K562 (cell line): ENCODE measurements at regions not wholly inside any gene's neighbourhood (a gene's known extent, or its start where the extent isn't known, plus 50 kb on each side); places are given as distances from the start of the nearest gene placed in this dataset.

Experiments
- CBFA2T2 ChIP-seq: fragments of 450-650 bp; conservative IDR thresholded peaks from 2 replicates; pipeline ENCODE4 v1.6.1; 2017; ENCODE audit warnings: mild to moderate bottlenecking
- CREM ChIP-seq: IDR thresholded peaks from 2 replicates; pipeline ENCODE4 v1.6.1; 2014; ENCODE audit warnings: antibody characterized with exemption, low read depth
- FOXK2 ChIP-seq, 2 experiments: fragments of 450-650 bp; IDR thresholded peaks in 1 of 2; conservative IDR thresholded peaks in 1 of 2; 2 replicates each; pipeline ENCODE4 v1.6.1; 2016; ENCODE audit warnings: low read depth in 2 of 2, mild to moderate bottlenecking in 1 of 2
- MAZ ChIP-seq, 2 experiments: fragments of 450-650 bp in 1 of 2; sonication (generic) in 1 of 2; formaldehyde crosslinking; IDR thresholded peaks in 1 of 2; conservative IDR thresholded peaks in 1 of 2; 2 replicates each; pipeline versions ENCODE4 v1.4.0 to v1.5.0; 2020; ENCODE audit warnings: mild to moderate bottlenecking in 1 of 2, missing genetic modification reagents in 1 of 2
- RBM22 ChIP-seq: fragments of 200-400 bp; formaldehyde crosslinking; IDR thresholded peaks from 2 replicates; pipeline ENCODE4 v1.6.1; 2018; ENCODE audit warnings: low read length, low read depth; ENCODE audit not compliant: poor library complexity, severe bottlenecking
- RCOR1 ChIP-seq, 2 experiments: IDR thresholded peaks; 2 replicates each; pipeline ENCODE4 v1.6.1; 2012; ENCODE audit warnings: low read depth in 2 of 2, low read length in 2 of 2, borderline replicate concordance in 1 of 2, improper control_type of control experiment in 1 of 2
- TBP ChIP-seq: optimal IDR thresholded peaks from 2 replicates; pipeline ENCODE3; 2011; ENCODE audit warnings: low read depth, low read length, improper control_type of control experiment
- TOE1 ChIP-seq, 2 experiments: fragments of 450-650 bp in 1 of 2; sonication (generic) in 1 of 2; formaldehyde crosslinking in 1 of 2; IDR thresholded peaks; 2 replicates each; pipeline versions ENCODE4 v1.7.1 to v1.8.0; 2016 to 2022; ENCODE audit warnings: borderline replicate concordance in 2 of 2, mild to moderate bottlenecking in 2 of 2, antibody characterized with exemption in 1 of 2, inconsistent platforms in 1 of 2, low read depth in 1 of 2, missing genetic modification reagents in 1 of 2, moderate library complexity in 1 of 2
- YY1 ChIP-seq, 3 experiments: IDR thresholded peaks; 2 replicates each; pipeline ENCODE4 v1.6.1; 2011; ENCODE audit warnings: low read length in 2 of 3, mild to moderate bottlenecking in 2 of 3, moderate library complexity in 2 of 3, borderline replicate concordance in 1 of 3, control low read depth in 1 of 3, low read depth in 1 of 3; ENCODE audit not compliant: insufficient read depth in 3 of 3, insufficient replicate concordance in 2 of 3, control insufficient read depth in 1 of 3, insufficient read length in 1 of 3; ENCODE audit errors: extremely low read depth in 1 of 3
- TF ChIP-seq, protein P1 (sequence below): fragments of 450-650 bp; IDR thresholded peaks from 2 replicates; pipeline ENCODE4 v1.6.1; 2016; ENCODE audit warnings: mild to moderate bottlenecking, moderate library complexity
- TF ChIP-seq, protein P2 (sequence below): sonication (generic); formaldehyde crosslinking; IDR thresholded peaks from 2 replicates; pipeline ENCODE4 v1.8.1; 2023; ENCODE audit warnings: mild to moderate bottlenecking, missing genetic modification reagents

DNA sequence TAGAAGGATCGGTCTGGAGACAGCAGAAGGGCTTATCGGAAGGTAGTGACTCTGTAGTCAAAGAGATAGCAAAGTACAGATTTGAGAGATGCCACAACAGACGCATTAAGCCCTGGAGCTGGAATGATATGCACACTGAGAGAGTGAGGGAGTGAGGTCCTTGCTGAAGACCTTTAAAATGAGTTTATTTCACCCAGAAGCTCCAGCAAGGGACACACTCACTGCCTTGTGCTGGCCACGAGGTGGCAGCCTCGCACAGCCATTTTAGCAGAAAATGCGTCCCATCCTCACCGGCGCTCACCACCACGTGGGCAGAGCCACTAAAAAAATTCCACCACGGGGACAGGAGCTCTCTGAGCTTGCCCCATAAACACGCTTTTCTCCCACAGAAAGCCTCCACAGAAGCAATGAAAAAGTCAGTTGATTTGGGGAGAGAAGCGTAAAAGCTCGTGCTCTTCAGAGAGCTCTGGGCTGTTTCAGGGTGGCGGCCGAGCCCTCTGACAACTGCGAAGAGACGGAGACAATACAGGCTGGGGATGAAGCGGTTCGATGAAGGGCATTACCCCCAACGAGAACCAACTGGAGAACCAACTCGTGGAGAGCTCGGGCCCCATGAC lies 163.0 kb upstream of the KLF14 start (continued):
- TF ChIP-seq, protein P1, sequence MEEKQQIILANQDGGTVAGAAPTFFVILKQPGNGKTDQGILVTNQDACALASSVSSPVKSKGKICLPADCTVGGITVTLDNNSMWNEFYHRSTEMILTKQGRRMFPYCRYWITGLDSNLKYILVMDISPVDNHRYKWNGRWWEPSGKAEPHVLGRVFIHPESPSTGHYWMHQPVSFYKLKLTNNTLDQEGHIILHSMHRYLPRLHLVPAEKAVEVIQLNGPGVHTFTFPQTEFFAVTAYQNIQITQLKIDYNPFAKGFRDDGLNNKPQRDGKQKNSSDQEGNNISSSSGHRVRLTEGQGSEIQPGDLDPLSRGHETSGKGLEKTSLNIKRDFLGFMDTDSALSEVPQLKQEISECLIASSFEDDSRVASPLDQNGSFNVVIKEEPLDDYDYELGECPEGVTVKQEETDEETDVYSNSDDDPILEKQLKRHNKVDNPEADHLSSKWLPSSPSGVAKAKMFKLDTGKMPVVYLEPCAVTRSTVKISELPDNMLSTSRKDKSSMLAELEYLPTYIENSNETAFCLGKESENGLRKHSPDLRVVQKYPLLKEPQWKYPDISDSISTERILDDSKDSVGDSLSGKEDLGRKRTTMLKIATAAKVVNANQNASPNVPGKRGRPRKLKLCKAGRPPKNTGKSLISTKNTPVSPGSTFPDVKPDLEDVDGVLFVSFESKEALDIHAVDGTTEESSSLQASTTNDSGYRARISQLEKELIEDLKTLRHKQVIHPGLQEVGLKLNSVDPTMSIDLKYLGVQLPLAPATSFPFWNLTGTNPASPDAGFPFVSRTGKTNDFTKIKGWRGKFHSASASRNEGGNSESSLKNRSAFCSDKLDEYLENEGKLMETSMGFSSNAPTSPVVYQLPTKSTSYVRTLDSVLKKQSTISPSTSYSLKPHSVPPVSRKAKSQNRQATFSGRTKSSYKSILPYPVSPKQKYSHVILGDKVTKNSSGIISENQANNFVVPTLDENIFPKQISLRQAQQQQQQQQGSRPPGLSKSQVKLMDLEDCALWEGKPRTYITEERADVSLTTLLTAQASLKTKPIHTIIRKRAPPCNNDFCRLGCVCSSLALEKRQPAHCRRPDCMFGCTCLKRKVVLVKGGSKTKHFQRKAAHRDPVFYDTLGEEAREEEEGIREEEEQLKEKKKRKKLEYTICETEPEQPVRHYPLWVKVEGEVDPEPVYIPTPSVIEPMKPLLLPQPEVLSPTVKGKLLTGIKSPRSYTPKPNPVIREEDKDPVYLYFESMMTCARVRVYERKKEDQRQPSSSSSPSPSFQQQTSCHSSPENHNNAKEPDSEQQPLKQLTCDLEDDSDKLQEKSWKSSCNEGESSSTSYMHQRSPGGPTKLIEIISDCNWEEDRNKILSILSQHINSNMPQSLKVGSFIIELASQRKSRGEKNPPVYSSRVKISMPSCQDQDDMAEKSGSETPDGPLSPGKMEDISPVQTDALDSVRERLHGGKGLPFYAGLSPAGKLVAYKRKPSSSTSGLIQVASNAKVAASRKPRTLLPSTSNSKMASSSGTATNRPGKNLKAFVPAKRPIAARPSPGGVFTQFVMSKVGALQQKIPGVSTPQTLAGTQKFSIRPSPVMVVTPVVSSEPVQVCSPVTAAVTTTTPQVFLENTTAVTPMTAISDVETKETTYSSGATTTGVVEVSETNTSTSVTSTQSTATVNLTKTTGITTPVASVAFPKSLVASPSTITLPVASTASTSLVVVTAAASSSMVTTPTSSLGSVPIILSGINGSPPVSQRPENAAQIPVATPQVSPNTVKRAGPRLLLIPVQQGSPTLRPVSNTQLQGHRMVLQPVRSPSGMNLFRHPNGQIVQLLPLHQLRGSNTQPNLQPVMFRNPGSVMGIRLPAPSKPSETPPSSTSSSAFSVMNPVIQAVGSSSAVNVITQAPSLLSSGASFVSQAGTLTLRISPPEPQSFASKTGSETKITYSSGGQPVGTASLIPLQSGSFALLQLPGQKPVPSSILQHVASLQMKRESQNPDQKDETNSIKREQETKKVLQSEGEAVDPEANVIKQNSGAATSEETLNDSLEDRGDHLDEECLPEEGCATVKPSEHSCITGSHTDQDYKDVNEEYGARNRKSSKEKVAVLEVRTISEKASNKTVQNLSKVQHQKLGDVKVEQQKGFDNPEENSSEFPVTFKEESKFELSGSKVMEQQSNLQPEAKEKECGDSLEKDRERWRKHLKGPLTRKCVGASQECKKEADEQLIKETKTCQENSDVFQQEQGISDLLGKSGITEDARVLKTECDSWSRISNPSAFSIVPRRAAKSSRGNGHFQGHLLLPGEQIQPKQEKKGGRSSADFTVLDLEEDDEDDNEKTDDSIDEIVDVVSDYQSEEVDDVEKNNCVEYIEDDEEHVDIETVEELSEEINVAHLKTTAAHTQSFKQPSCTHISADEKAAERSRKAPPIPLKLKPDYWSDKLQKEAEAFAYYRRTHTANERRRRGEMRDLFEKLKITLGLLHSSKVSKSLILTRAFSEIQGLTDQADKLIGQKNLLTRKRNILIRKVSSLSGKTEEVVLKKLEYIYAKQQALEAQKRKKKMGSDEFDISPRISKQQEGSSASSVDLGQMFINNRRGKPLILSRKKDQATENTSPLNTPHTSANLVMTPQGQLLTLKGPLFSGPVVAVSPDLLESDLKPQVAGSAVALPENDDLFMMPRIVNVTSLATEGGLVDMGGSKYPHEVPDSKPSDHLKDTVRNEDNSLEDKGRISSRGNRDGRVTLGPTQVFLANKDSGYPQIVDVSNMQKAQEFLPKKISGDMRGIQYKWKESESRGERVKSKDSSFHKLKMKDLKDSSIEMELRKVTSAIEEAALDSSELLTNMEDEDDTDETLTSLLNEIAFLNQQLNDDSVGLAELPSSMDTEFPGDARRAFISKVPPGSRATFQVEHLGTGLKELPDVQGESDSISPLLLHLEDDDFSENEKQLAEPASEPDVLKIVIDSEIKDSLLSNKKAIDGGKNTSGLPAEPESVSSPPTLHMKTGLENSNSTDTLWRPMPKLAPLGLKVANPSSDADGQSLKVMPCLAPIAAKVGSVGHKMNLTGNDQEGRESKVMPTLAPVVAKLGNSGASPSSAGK = peak; percentile 81
- TF ChIP-seq CREM (peak; percentile 60; the same call in 1 of the 2 replicates), TBP (peak; percentile 54), MAZ (CRISPR knock-in tag; conservative IDR thresholded peaks at IDR 0.05 in 1 of 2, IDR thresholded peaks at IDR 0.05 in 1 of 2) (peak in 1 of 2 experiments; percentile 38; a peak in 1 of 4 replicates), CBFA2T2 (peak; percentile 41), RCOR1 (IDR thresholded peaks at IDR 0.05; ENCODE audit: borderline replicate concordance in 1 of 2, low read depth in 2 of 2, low read length in 2 of 2) (peak; percentile 45 to 79; a peak in 2 of 4 replicates), RBM22 (peak; percentile 10), FOXK2 (conservative IDR thresholded peaks at IDR 0.05 in 1 of 2, IDR thresholded peaks at IDR 0.05 in 1 of 2; ENCODE audit: low read depth in 2 of 2) (0 out of 4 replicates have a peak, but pooled peaks of 1 of the 2 experiments have one; percentile 22), YY1 (IDR thresholded peaks at IDR 0.05; ENCODE audit: borderline replicate concordance in 1 of 3, control insufficient read depth in 1 of 3, extremely low read depth in 1 of 3, insufficient read depth in 3 of 3, insufficient read length in 1 of 3, insufficient replicate concordance in 2 of 3, low read depth in 1 of 3, low read length in 2 of 3) (peak in 2 of 3 experiments; percentile 66), TOE1 (IDR thresholded peaks at IDR 0.05; ENCODE audit: borderline replicate concordance) (peak; percentile 43; the same call in 1 of the 2 replicates), TOE1 (CRISPR knock-in tag; IDR thresholded peaks at IDR 0.05; ENCODE audit: borderline replicate concordance, low read depth) (no peak)
- TF ChIP-seq, protein P2, sequence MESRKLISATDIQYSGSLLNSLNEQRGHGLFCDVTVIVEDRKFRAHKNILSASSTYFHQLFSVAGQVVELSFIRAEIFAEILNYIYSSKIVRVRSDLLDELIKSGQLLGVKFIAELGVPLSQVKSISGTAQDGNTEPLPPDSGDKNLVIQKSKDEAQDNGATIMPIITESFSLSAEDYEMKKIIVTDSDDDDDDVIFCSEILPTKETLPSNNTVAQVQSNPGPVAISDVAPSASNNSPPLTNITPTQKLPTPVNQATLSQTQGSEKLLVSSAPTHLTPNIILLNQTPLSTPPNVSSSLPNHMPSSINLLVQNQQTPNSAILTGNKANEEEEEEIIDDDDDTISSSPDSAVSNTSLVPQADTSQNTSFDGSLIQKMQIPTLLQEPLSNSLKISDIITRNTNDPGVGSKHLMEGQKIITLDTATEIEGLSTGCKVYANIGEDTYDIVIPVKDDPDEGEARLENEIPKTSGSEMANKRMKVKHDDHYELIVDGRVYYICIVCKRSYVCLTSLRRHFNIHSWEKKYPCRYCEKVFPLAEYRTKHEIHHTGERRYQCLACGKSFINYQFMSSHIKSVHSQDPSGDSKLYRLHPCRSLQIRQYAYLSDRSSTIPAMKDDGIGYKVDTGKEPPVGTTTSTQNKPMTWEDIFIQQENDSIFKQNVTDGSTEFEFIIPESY (CRISPR knock-in tag) = peak; percentile 84
